PC-3 (cell line): ENCODE measurements at regions not wholly inside any gene's neighbourhood (a gene's known extent, or its start where the extent isn't known, plus 50 kb on each side); places are given as distances from the start of the nearest gene placed in this dataset.

Source experiments
- EZH2 ChIP-seq: fragments of 300-600 bp; sonication (generic); IDR thresholded peaks from one replicate; pipeline ENCODE4 v1.6.1; 2017; ENCODE audit warnings: antibody characterized with exemption, mild to moderate bottlenecking, low read length; ENCODE audit not compliant: unreplicated experiment
- EZH2phosphoT487 ChIP-seq: fragments of 300-600 bp; sonication (generic); IDR thresholded peaks from 2 replicates; pipeline ENCODE4 v1.6.1; 2018; ENCODE audit warnings: mild to moderate bottlenecking, antibody characterized with exemption, low read length, borderline replicate concordance
- TF ChIP-seq, protein P1 (sequence below): fragments of 300-600 bp; sonication (generic); conservative IDR thresholded peaks from 2 replicates; pipeline ENCODE4 v1.5.1; 2017; ENCODE audit warnings: antibody characterized with exemption, low read depth, mild to moderate bottlenecking, low read length

DNA sequence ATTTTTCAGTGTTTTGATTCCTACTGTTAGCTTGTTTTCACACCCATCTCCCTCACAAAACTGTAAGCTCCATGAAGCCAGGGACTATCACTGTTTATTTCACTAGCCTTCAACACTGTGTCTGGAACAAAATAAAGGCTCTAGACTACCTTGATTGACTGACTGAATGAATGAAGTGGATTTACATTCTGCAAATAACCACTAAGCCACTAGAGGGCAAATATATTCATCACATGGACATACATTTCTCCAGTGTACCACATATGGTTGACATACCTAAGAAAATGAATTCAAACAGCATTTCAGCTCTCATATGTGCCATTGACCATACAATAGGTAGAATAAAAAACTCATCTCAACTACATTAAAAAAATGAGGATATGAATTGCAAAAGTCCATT is 185.9 kb downstream of the RAB11FIP2 start:
- TF ChIP-seq, protein P1, sequence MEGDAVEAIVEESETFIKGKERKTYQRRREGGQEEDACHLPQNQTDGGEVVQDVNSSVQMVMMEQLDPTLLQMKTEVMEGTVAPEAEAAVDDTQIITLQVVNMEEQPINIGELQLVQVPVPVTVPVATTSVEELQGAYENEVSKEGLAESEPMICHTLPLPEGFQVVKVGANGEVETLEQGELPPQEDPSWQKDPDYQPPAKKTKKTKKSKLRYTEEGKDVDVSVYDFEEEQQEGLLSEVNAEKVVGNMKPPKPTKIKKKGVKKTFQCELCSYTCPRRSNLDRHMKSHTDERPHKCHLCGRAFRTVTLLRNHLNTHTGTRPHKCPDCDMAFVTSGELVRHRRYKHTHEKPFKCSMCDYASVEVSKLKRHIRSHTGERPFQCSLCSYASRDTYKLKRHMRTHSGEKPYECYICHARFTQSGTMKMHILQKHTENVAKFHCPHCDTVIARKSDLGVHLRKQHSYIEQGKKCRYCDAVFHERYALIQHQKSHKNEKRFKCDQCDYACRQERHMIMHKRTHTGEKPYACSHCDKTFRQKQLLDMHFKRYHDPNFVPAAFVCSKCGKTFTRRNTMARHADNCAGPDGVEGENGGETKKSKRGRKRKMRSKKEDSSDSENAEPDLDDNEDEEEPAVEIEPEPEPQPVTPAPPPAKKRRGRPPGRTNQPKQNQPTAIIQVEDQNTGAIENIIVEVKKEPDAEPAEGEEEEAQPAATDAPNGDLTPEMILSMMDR = peak; percentile 55
- TF ChIP-seq EZH2phosphoT487 (no peak), EZH2 (no peak)
